Transverse colon (tissue), 4 donors: ENCODE measurements at regions not wholly inside any gene's neighbourhood (a gene's known extent, or its start where the extent isn't known, plus 50 kb on each side); places are given as distances from the start of the nearest gene placed in this dataset.

Source experiments
- CTCF ChIP-seq, 5 experiments: fragments of 200-600 bp in 3 of 5; fragments of 450-650 bp in 2 of 5; sonication (generic) in 3 of 5; IDR thresholded peaks; 1 replicate in 2 of 5; 2 replicates in 3 of 5; pipeline ENCODE4 v1.5.1; 2016 to 2017; ENCODE audit warnings: antibody characterized with exemption in 5 of 5, inconsistent platforms in 3 of 5, mild to moderate bottlenecking in 2 of 5, moderate library complexity in 1 of 5
- EP300 ChIP-seq: sonication (generic); formaldehyde crosslinking; IDR thresholded peaks from one replicate; pipeline ENCODE4 v1.6.1; 2017; ENCODE audit warnings: antibody characterized with exemption, low read depth
- POLR2A ChIP-seq: fragments of 450-650 bp; IDR thresholded peaks from one replicate; pipeline ENCODE4 v1.6.1; 2016; ENCODE audit warnings: antibody characterized with exemption, mild to moderate bottlenecking, moderate library complexity
- POLR2AphosphoS5 ChIP-seq, 3 donors: sonication (generic); formaldehyde crosslinking; IDR thresholded peaks; one replicate each; pipeline ENCODE4 v1.6.1; 2016; ENCODE audit warnings: antibody characterized with exemption in 3 of 3

GRCh38 chr18:29176681-29177080 lies 999.8 kb upstream of the CDH2 start:
- TF ChIP-seq CTCF (IDR thresholded peaks at IDR 0.05) (no peak), POLR2AphosphoS5 (IDR thresholded peaks at IDR 0.05) (no peak), POLR2A (no peak), EP300 (no peak)
